SU-DHL-6 (cell line): ENCODE measurements at regions not wholly inside any gene's neighbourhood (a gene's known extent, or its start where the extent isn't known, plus 50 kb on each side); places are given as distances from the start of the nearest gene placed in this dataset.

Experiments used
- EZH2phosphoT487 ChIP-seq: fragments of 200-600 bp; sonication (generic), shearing (Covaris generic); conservative IDR thresholded peaks from 2 replicates; pipeline ENCODE4 v1.6.1; 2018; ENCODE audit warnings: mild to moderate bottlenecking, antibody characterized with exemption, low read length, moderate library complexity, mixed read lengths
- TF ChIP-seq, protein P1 (sequence below): fragments of 200-600 bp; sonication (generic); IDR thresholded peaks from one replicate; pipeline ENCODE4 v1.5.1; 2017; ENCODE audit warnings: antibody characterized with exemption, mild to moderate bottlenecking, low read length, moderate library complexity; ENCODE audit not compliant: insufficient read depth, poor library complexity, severe bottlenecking

DNA sequence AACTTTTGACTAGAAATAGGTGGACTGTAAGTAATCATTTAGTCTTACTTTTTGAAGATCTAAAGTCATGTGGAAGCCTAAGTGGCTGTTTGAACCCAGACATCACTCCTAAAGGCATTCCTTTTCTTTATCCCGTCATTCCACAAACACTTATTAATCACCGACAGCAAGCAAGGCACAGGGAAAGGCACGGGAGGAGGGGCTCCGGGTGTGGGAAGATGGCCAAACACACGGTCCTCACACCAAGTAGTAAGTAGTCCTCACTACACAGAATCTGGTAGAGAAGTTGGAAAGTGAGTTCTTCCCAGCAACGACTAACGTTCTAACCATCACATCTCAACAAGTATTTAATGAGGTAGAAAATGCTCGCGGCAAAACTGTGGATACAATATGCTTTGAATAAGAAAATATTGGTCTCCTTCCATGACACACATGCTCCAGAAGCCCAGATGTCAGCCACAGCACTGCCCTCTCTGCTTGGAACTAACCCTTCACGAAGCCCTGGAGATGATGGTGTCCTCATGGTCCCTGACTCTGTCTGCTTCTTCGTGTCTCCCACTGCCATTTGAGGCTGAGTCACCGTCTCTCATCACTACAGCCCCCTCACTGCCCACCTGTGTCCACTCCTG lies 202.2 kb downstream of the OPA1 start:
- TF ChIP-seq, protein P1, sequence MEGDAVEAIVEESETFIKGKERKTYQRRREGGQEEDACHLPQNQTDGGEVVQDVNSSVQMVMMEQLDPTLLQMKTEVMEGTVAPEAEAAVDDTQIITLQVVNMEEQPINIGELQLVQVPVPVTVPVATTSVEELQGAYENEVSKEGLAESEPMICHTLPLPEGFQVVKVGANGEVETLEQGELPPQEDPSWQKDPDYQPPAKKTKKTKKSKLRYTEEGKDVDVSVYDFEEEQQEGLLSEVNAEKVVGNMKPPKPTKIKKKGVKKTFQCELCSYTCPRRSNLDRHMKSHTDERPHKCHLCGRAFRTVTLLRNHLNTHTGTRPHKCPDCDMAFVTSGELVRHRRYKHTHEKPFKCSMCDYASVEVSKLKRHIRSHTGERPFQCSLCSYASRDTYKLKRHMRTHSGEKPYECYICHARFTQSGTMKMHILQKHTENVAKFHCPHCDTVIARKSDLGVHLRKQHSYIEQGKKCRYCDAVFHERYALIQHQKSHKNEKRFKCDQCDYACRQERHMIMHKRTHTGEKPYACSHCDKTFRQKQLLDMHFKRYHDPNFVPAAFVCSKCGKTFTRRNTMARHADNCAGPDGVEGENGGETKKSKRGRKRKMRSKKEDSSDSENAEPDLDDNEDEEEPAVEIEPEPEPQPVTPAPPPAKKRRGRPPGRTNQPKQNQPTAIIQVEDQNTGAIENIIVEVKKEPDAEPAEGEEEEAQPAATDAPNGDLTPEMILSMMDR: no peak
- TF ChIP-seq EZH2phosphoT487: no peak
